ENCODE measurements at regions not wholly inside any gene's neighbourhood (a gene's known extent, or its start where the extent isn't known, plus 50 kb on each side); places are given as distances from the start of the nearest gene placed in this dataset.
"Not testable (repeated sequence)": the region's sequence is repeated elsewhere in the genome, so short reads cannot be mapped to it uniquely, and the experiment has no call there.

- DNase-seq (ENCODE audit: low spot score), result no peak
Measured at GRCh38 chr2:216985658-216986141, 125.8 kb upstream of the TNP1 start.

GRCh38 chr2:216984937-216985336, 125.1 kb upstream of the TNP1 start:
- no peak for DNase-seq (ENCODE audit: low spot score)

- DNase-seq (ENCODE audit: low spot score), result not testable (repeated sequence)
Measured at GRCh38 chr2:216981951-216982350, 122.1 kb upstream of the TNP1 start.

- not testable (repeated sequence) for DNase-seq (ENCODE audit: low spot score)
Measured at GRCh38 chr2:216980510-216980909, 120.6 kb upstream of the TNP1 start.

GRCh38 chr2:216974321-216975302, 114.7 kb upstream of the TNP1 start:
- DNase-seq (ENCODE audit: low spot score), result no peak

- DNase-seq (ENCODE audit: low spot score), result no peak
Measured at GRCh38 chr2:216971593-216971992, 111.7 kb upstream of the TNP1 start.

GRCh38 chr2:216970359-216970915, 110.6 kb upstream of the TNP1 start:
- DNase-seq (ENCODE audit: low spot score), result no peak

- no peak for DNase-seq (ENCODE audit: low spot score)
Measured at GRCh38 chr2:216967889-216968288, 108.0 kb upstream of the TNP1 start.

- no peak for DNase-seq (ENCODE audit: low spot score)
Measured at GRCh38 chr2:216960671-216961268, 100.9 kb upstream of the TNP1 start.

- no peak for DNase-seq (ENCODE audit: low spot score)
Measured at GRCh38 chr2:216959433-216959832, 99.6 kb upstream of the TNP1 start.

- no peak for DNase-seq (ENCODE audit: low spot score)
Measured at GRCh38 chr2:216956820-216957493, 97.1 kb upstream of the TNP1 start.

- no peak for DNase-seq (ENCODE audit: low spot score)
Measured at GRCh38 chr2:216951171-216951570, 91.3 kb upstream of the TNP1 start.

GRCh38 chr2:216950547-216950946, 90.7 kb upstream of the TNP1 start:
- no peak for DNase-seq (ENCODE audit: low spot score)

GRCh38 chr2:216949700-216950413, 90.0 kb upstream of the TNP1 start:
- DNase-seq (ENCODE audit: low spot score), result no peak

- DNase-seq (ENCODE audit: low spot score), result no peak
Measured at GRCh38 chr2:216947055-216947454, 87.2 kb upstream of the TNP1 start.

GRCh38 chr2:216944733-216945132, 84.9 kb upstream of the TNP1 start:
- no peak for DNase-seq (ENCODE audit: low spot score)

GRCh38 chr2:216943109-216943508, 83.2 kb upstream of the TNP1 start:
- DNase-seq (ENCODE audit: low spot score), result no peak

- no peak for DNase-seq (ENCODE audit: low spot score)
Measured at GRCh38 chr2:216942465-216942864, 82.6 kb upstream of the TNP1 start.

GRCh38 chr2:216942016-216942415, 82.2 kb upstream of the TNP1 start:
- no peak for DNase-seq (ENCODE audit: low spot score)

GRCh38 chr2:216936954-216937357, 77.1 kb upstream of the TNP1 start:
- DNase-seq (ENCODE audit: low spot score), result no peak

GRCh38 chr2:216934623-216935022, 74.8 kb upstream of the TNP1 start:
- DNase-seq (ENCODE audit: low spot score), result no peak

- DNase-seq (ENCODE audit: low spot score), result no peak
Measured at GRCh38 chr2:216934151-216934550, 74.3 kb upstream of the TNP1 start.

Data from SW480 (cell line).